ENCODE measurements at regions not wholly inside any gene's neighbourhood (a gene's known extent, or its start where the extent isn't known, plus 50 kb on each side); places are given as distances from the start of the nearest gene placed in this dataset.
"Not testable (repeated sequence)": the region's sequence is repeated elsewhere in the genome, so short reads cannot be mapped to it uniquely, and the experiment has no call there.

- no peak for DNase-seq
Measured at GRCh38 chrX:145881175-145881995, 63.8 kb downstream of the SLITRK2 start.

DNA sequence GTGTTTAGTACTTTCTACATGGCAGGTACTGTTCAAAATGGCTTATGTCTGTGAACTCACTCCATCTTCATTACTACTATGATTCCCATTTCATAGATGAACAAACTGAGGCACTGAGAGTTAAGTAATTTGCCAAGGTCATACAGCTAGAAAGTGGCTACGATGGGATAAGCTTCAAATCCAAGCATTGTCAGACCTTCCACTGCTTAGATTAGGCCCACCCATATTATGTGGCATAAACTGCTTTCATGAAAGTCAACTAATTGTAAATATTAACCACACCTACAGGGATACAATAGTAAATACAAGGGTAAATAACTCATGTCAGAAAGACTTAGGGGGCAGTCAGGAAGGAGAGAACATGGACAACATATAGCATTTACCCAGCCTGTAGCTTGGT lies 68.8 kb downstream of the SLITRK2 start:
- no peak for DNase-seq

GRCh38 chrX:145910017-145910416 lies 92.4 kb downstream of the SLITRK2 start:
- DNase-seq, result no peak

DNA sequence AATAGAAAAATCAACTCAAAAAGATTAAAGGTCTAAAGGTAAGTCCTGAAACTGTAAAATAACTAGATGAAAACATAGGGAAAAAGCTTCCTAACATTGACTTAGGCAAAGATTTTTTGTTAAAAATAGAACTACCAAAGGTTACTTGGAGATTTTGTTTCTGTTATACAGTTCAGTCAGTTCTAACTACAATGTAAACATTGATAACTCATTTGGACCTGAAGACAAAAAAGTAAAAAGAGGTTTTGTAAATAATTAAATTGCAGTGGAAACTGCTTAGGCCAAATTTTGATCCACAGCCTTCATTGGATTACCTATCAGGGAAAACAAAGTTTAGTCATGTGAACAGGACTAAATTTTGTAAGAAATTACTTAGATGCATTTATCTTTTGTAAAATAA lies 101.8 kb downstream of the SLITRK2 start:
- no peak for DNase-seq

DNA sequence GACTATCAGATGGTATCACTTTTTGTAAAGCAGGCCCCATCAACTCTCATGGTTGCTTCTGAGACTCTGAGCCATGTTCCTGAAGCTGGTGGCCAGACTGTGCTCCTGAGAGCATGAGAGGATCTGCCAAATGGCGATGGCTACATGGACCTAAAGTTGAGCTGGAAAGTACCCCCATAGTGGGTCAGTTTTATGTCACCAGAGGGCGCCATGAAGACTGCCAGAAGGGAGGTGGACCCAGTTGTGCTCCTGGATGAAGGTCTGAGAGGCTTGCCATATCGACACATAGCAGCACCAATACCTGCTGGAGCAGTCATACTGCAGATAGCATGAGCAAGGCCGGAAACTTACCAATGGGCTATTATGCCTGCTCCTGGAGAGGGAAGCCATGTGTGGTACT lies 105.7 kb downstream of the SLITRK2 start:
- DNase-seq, result no peak

- no peak for DNase-seq
Measured at GRCh38 chrX:145936769-145937168, 119.1 kb downstream of the SLITRK2 start.

- DNase-seq, result no peak
Measured at GRCh38 chrX:145949056-145949455, 131.4 kb downstream of the SLITRK2 start.

- DNase-seq, result no peak
Measured at GRCh38 chrX:145953628-145954027, 136.0 kb downstream of the SLITRK2 start.

- DNase-seq, result no peak
Measured at GRCh38 chrX:145990051-145990450, 172.4 kb downstream of the SLITRK2 start.

DNA sequence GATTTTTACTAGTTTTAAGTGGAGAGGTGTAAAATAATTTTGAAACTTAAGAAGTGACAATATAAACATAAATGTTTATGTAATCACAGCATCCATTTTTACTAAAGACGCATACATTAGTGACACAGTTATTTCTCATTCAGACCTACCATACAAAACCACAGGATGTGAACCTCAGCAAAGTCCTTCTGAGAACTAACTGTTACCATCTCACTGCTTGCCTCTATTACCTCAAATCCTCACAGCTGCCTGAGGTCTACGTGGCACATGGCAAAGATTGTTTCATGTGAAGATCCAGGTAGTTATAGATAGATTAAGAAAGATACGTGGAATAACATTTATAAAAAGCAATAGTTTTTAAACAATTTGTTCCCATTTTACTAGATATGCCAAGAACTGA lies 189.0 kb downstream of the SLITRK2 start:
- no peak for DNase-seq

GRCh38 chrX:146036000-146036399 lies 218.4 kb downstream of the SLITRK2 start:
- DNase-seq, result no peak

DNA sequence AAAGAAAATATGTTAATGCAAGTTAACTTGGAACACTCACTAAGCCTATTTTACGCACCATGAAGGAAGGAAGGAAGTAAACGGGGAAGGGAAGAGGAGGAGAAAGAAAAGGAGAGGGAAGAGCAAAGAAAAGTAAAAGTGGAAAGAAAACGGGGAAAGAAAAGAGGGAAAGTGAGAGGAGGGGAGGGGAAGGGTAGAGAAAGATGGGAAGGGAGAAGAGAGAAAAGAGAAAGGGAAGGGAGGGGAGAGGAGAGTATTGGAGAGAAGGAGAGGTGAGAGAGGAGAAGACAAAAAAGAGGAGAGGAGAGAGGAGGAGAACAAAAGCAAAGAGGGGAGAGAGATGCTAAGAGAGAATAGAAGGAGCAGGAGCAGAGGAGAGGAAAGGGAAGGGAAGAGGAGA lies 224.1 kb downstream of the SLITRK2 start:
- DNase-seq, result no peak

DNA sequence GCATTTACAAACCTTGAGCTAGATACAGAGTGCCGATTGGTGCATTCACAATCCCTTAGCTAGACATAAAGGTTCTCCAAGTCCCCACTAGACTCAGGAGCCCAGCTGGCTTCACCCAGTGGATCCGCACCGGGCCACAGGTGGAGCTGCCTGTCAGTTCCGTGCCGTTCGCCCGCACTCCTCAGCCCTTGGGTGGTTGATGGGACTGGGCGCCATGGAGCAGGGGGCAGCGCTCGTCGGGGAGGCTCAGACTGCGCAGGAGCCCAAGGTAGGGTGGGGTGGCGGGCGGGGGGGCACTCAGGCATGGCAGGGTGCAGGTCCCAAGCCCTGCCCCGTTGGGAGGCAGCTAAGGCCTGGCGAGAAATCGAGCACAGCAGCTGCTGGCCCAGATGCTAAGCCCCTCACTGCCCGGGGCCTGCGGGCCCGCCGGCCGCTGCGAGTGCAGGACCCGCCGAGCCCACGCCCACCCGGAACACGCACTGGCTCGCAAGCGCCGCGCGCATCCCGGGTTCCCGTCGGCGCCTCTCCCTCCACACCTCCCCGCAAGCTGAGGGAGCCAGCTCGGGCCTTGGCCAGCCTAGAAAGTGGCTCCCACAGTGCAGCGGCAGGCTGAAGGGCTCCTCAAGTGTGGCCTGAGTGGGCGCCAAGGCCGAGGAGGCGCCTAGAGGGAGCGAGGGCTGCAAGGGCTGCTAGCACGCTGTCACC lies 228.5 kb downstream of the SLITRK2 start:
- DNase-seq, result not testable (repeated sequence)

- DNase-seq, result not testable (repeated sequence)
Measured at GRCh38 chrX:146049568-146049967, 231.9 kb downstream of the SLITRK2 start.

DNA sequence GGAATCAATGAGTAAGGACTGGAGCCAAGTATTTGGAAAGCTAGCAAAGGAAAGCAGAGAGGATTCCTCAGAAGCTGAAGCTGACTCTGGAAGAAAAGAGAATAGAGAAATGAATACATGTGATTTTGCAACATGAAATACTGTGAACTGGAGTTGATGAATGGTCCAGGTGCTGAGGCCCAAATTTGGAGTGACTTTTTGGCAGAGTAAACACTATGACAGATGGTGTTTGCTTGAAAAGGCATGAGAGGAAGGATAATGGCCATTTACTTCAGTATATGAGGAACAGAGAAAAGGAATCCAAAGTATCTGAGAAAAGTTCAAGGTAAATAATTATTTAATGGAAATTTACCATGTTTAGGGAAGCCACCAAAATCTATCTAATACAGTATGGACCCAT lies 236.7 kb downstream of the SLITRK2 start:
- DNase-seq, result no peak

DNA sequence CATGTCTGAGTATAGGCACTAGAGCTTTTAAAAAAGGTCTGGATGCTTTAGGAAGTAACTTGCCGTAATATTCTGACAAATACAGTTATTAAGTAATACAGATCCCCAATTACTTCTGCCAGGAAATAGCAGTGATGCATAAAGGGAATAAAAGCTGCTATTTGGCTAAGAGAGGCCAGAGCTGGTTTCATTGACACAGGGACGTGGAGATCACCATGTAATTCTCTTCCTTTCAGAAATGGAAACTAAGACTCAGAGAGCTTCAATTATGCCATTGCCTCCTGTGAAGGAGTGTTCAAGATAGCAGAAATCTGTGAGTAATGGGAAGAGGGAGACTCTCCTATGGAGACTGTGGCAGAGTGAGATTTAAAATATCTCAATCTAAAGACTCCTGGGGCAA lies 238.1 kb downstream of the SLITRK2 start:
- DNase-seq, result no peak

DNA sequence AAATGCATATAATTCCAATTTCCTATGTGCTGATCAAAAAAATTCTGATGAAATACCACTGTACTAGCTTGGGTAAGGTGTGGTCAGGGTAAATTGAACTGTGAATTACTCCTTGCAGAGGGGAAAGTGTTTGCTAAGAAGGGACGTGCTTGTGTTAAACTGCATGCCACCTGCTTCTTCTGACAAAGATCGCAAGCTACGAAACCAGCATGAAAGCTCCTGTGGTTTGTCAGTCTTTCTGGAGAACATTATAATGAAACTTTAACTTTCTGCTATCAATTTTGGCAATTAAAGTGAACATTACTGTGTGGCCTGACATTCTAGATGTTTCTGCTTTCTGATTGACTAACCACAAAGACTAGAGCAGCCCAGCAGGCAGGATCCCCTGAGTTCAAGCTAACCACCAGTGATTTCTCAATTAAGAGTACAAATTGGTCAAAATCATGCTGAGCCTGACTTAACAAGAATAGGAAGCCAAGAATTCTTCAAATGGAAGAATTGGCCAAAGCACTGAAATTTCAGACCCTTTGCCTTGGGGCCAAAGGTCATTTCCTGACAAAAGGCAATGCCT lies 239.0 kb downstream of the SLITRK2 start:
- no peak for DNase-seq

GRCh38 chrX:146064156-146064555 lies 246.5 kb downstream of the SLITRK2 start:
- DNase-seq, result no peak

DNA sequence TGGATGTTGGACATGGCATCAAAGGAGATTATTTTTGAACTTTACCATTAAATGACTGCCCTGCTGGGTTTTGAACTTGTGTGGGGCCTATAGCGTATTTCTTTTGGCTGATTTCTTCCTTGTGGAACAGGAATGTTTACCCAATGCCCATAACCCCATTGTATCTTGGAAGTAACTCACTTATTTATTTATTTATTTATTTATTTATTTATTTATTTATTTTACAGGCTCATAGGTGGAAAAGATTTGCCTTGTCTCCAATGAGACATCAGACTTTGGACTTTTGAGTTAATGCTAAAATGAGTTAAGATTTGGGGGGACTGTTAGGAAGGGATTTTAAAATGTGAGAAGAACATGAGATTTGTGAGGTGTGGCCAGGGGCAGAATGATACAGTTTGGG lies 273.1 kb downstream of the SLITRK2 start:
- DNase-seq, result no peak

DNA sequence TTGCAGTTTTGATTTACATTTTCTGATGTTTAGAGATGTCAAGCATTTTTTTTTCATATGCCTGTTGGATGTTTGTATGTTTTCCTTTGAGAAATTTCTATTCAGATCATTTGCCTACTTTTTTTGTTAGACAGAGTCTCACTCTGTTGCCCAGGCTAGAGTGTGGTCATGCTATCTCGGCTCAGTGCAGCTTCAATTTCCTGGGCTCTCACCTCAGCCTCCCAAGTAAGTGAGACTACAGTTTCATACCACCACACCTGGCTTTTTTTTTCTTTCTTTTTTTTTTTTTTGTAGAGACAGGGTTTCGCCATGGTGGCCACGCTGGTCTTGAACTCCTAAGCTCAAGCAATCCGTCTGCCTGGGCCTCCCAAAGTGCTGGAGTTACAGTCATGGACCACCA lies 291.7 kb downstream of the SLITRK2 start:
- DNase-seq, result no peak

- not testable (repeated sequence) for DNase-seq
Measured at GRCh38 chrX:146119074-146119473, 301.4 kb downstream of the SLITRK2 start.

- DNase-seq, result no peak
Measured at GRCh38 chrX:146127617-146128016, 310.0 kb downstream of the SLITRK2 start.

DNA sequence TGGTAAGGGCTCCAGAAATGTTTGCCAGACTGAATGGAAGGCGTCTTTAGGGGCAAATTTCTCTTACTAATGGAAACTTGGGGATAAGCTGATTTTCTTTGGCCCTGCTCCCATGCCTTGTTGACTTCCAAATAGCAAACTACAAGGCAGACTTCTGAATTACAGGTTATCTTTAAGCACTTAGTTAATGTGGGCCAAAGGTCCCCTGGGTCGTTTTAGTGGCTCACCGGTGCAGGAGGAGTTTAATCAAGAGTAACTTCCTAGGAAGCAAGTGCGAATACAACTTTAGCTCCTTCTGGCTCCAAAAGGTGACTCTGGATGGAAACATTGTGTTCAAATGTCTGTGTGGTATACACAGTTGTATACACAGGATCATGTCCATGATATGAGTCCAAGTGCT lies 323.6 kb downstream of the SLITRK2 start:
- no peak for DNase-seq

GRCh38 chrX:146144039-146144438 lies 326.4 kb downstream of the SLITRK2 start:
- no peak for DNase-seq
